B cell (primary cell): ENCODE measurements at regions not wholly inside any gene's neighbourhood (a gene's known extent, or its start where the extent isn't known, plus 50 kb on each side); places are given as distances from the start of the nearest gene placed in this dataset.

Experiments used
- CTCF ChIP-seq: fragments of 200-600 bp; IDR thresholded peaks from one replicate; pipeline ENCODE4 v1.8.0; 2022; ENCODE audit warnings: antibody characterized with exemption, mild to moderate bottlenecking
- EZH2 ChIP-seq: IDR thresholded peaks from 2 replicates; pipeline ENCODE4 v1.6.1; 2012; ENCODE audit warnings: borderline replicate concordance, low read depth, mild to moderate bottlenecking, moderate library complexity, low read length; ENCODE audit not compliant: insufficient read depth, poor library complexity, severe bottlenecking

DNA sequence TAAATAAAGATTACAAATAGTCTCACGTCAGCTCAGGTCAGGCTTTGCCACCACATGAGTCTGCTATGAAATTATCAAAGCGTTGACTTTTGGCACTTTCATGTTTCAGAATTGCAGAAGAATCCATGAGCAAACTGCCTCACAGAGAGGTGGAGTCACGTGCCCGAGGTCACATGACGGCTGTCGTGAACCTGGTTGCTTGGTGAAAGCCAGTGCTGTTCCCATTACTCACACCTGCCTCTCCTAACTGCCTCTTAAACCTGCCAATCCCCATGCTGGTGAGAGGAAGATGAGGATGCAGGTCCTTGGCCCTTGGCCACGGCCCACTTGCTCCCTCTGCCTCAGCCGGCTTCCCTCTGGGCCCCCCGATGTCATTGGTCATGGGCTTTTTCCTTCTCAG is 272.7 kb downstream of the BCL11B start:
- no peak for TF ChIP-seq CTCF
- TF ChIP-seq EZH2: no peak
